Neural cell (in vitro differentiated cells): ENCODE measurements at regions not wholly inside any gene's neighbourhood (a gene's known extent, or its start where the extent isn't known, plus 50 kb on each side); places are given as distances from the start of the nearest gene placed in this dataset.

Experiments used
- H2AFZ ChIP-seq: fragments of 200-600, 300-800 bp; sonication (generic), shearing (Covaris generic); 2 replicates; pipeline ENCODE4 v1.6.0; 2014; ENCODE audit warnings: low read depth, mild to moderate bottlenecking, antibody characterized with exemption, low read length, moderate library complexity
- H3F3A ChIP-seq: fragments of 200-600 bp; shearing (Covaris generic); 2 replicates; pipeline ENCODE4 v1.6.1; 2016; ENCODE audit warnings: mild to moderate bottlenecking, moderate library complexity, mixed read lengths, antibody characterized with exemption, low read length; ENCODE audit not compliant: insufficient read depth, poor library complexity, severe bottlenecking
- H3K27ac ChIP-seq: fragments of 200-600, 300-800 bp; sonication (generic), shearing (Covaris generic); 2 replicates; pipeline ENCODE4 v1.5.1; 2014; ENCODE audit warnings: mild to moderate bottlenecking, low read length, moderate library complexity
- H3K27me3 ChIP-seq: fragments of 300-800, 200-600 bp; sonication (generic), shearing (Covaris generic); 2 replicates; pipeline ENCODE4 v1.6.0; 2014; ENCODE audit warnings: mild to moderate bottlenecking, low read depth, low read length, moderate library complexity; ENCODE audit not compliant: insufficient read depth
- H3K36me3 ChIP-seq: fragments of 300-800, 200-600 bp; sonication (generic), shearing (Covaris generic); 2 replicates; pipeline ENCODE4 v1.5.1; 2014; ENCODE audit warnings: mild to moderate bottlenecking, antibody characterized with exemption, low read length, moderate library complexity; ENCODE audit not compliant: insufficient read depth
- H3K4me2 ChIP-seq: fragments of 300-800, 200-600 bp; sonication (generic), shearing (Covaris generic); 2 replicates; pipeline ENCODE4 v1.6.0; 2014; ENCODE audit warnings: mild to moderate bottlenecking, low read length
- H3K4me3 ChIP-seq: fragments of 300-800, 200-600 bp; sonication (generic), shearing (Covaris generic); 2 replicates; pipeline ENCODE4 v1.5.1; 2014; ENCODE audit warnings: mild to moderate bottlenecking, low read length, moderate library complexity
- H3K79me2 ChIP-seq: fragments of 200-600 bp; shearing (Covaris generic); replicated peaks from 2 replicates; pipeline ENCODE4 v1.6.0; 2014; ENCODE audit warnings: mild to moderate bottlenecking, low read length, moderate library complexity; ENCODE audit not compliant: insufficient read depth
- H3K9ac ChIP-seq: fragments of 300-800, 200-600 bp; sonication (generic), shearing (Covaris generic); 2 replicates; pipeline ENCODE4 v1.6.1; 2016; ENCODE audit warnings: mild to moderate bottlenecking, low read length, mixed read lengths
- H3K9me2 ChIP-seq: fragments of 200-600 bp; shearing (Covaris generic); 2 replicates; pipeline ENCODE4 v1.6.1; 2016; ENCODE audit warnings: mild to moderate bottlenecking, low read length, mixed read lengths; ENCODE audit not compliant: insufficient read depth
- H3K9me3 ChIP-seq: fragments of 200-600, 300-800 bp; sonication (generic), shearing (Covaris generic); 2 replicates; pipeline ENCODE4 v1.6.1; 2016; ENCODE audit warnings: mild to moderate bottlenecking, mixed run types, low read length, moderate library complexity, mixed read lengths
- H4K20me1 ChIP-seq: fragments of 200-600 bp; shearing (Covaris generic); 2 replicates; pipeline ENCODE4 v1.6.1; 2016; ENCODE audit warnings: mild to moderate bottlenecking, mixed run types; ENCODE audit not compliant: insufficient read depth
- CTCF ChIP-seq: fragments of 450-650 bp; IDR thresholded peaks from 2 replicates; pipeline ENCODE4 v1.5.1; 2014; ENCODE audit warnings: antibody characterized with exemption, mild to moderate bottlenecking, moderate library complexity; ENCODE audit not compliant: poor library complexity, severe bottlenecking
- EP300 ChIP-seq: fragments of 450-650 bp; conservative IDR thresholded peaks from 2 replicates; pipeline ENCODE4 v1.6.1; 2014; ENCODE audit warnings: antibody characterized with exemption, mild to moderate bottlenecking, moderate library complexity; ENCODE audit not compliant: poor library complexity, severe bottlenecking
- EZH2 ChIP-seq: fragments of 200-600, 300-800 bp; shearing (Covaris generic), sonication (generic); IDR thresholded peaks from 2 replicates; pipeline ENCODE4 v1.6.1; 2014; ENCODE audit warnings: antibody characterized with exemption, low read length, borderline replicate concordance, mild to moderate bottlenecking; ENCODE audit not compliant: insufficient read depth, poor library complexity, severe bottlenecking
- MXI1 ChIP-seq: fragments of 450-650 bp; conservative IDR thresholded peaks from 2 replicates; pipeline ENCODE4 v1.6.1; 2014; ENCODE audit warnings: antibody characterized with exemption, mild to moderate bottlenecking; ENCODE audit not compliant: poor library complexity, severe bottlenecking
- POLR2AphosphoS5 ChIP-seq: IDR thresholded peaks from 2 replicates; pipeline ENCODE4 v1.6.1; 2012
- RAD21 ChIP-seq: fragments of 450-650 bp; conservative IDR thresholded peaks from 2 replicates; pipeline ENCODE4 v1.6.1; 2014; ENCODE audit warnings: antibody characterized with exemption, mild to moderate bottlenecking, moderate library complexity
- REST ChIP-seq: IDR thresholded peaks from 2 replicates; pipeline ENCODE4 v1.6.1; 2012; ENCODE audit warnings: borderline replicate concordance
- SMC3 ChIP-seq: fragments of 450-650 bp; conservative IDR thresholded peaks from 2 replicates; pipeline ENCODE4 v1.6.1; 2014; ENCODE audit warnings: antibody characterized with exemption, mild to moderate bottlenecking, moderate library complexity; ENCODE audit not compliant: poor library complexity
- TAF1 ChIP-seq: IDR thresholded peaks from 2 replicates; pipeline ENCODE4 v1.6.1; 2012; ENCODE audit warnings: low read depth

GRCh38 chr22:26851125-26851524 lies 193.7 kb downstream of the MIAT start:
- H3K4me3 ChIP-seq: no peak overlapping the region
- H3K9ac ChIP-seq: no peak overlapping the region
- H3F3A ChIP-seq: no peaks in the 10 kb centered on the region
- no peaks in the 10 kb centered on the region for H3K27me3 ChIP-seq
- no peaks in the 10 kb centered on the region for H3K9me2 ChIP-seq
- no peaks in the 10 kb centered on the region for H3K9me3 ChIP-seq
- H3K27ac ChIP-seq: no peak overlapping the region
- TF ChIP-seq RAD21: no peak
- TF ChIP-seq POLR2AphosphoS5: no peak
- TF ChIP-seq EP300: no peak
- TF ChIP-seq EZH2: no peak
- TF ChIP-seq CTCF: no peak
- TF ChIP-seq REST: no peak
- no peak for TF ChIP-seq TAF1
- TF ChIP-seq MXI1: no peak
- TF ChIP-seq SMC3: no peak
- no peak overlapping the region for H3K4me2 ChIP-seq
- H3K79me2 ChIP-seq: no peaks in the 10 kb centered on the region
- H2AFZ ChIP-seq: no peak overlapping the region
- no peaks in the 10 kb centered on the region for H4K20me1 ChIP-seq
- no peaks in the 10 kb centered on the region for H3K36me3 ChIP-seq

GRCh38 chr22:26852176-26852575 lies 194.8 kb downstream of the MIAT start:
- Histone ChIP-seq H3K9ac (no peak overlapping the region), H3K27ac (no peak overlapping the region), H3K27me3 (no peaks in the 10 kb centered on the region), H3K4me2 (no peak overlapping the region), H3K36me3 (no peaks in the 10 kb centered on the region), H2AFZ (no peak overlapping the region), H3K9me3 (no peaks in the 10 kb centered on the region), H3K4me3 (no peak overlapping the region), H3F3A (no peaks in the 10 kb centered on the region), H3K9me2 (no peaks in the 10 kb centered on the region), H3K79me2 (no peaks in the 10 kb centered on the region), H4K20me1 (no peaks in the 10 kb centered on the region)
- TF ChIP-seq SMC3 (no peak), REST (peak; percentile 42)
